ENCODE measurements at regions not wholly inside any gene's neighbourhood (a gene's known extent, or its start where the extent isn't known, plus 50 kb on each side); places are given as distances from the start of the nearest gene placed in this dataset.

DNA sequence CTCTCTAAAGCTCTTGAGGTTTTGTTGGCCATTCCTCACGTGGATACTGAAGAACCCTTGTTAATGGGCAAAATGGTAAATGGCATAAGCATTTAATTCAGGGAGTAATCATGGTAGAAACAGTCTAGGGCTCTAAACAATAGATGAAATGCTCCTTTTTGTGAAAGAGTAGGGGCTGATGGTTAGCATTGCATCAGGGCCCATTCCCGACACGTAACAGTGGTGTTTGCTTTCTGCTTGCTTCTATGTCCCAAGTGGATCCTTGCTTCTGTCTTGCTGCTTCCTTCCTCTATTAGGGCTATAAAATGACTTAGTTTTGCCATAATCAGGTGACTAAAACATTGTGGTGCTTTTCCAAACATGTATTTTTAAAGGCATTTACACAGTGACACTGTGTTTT is 230.9 kb upstream of the AFF2 start:
- Mint-ChIP-seq H3K9me3 (ENCODE audit: unreplicated experiment) (peaks cover 39% of the 10 kb centered on the region), H3K4me3 (ENCODE audit: unreplicated experiment) (no peak overlapping the region), H3K4me1 (ENCODE audit: unreplicated experiment) (no peaks in the 10 kb centered on the region), H3K27ac (ENCODE audit: unreplicated experiment) (no peak overlapping the region), H3K36me3 (ENCODE audit: unreplicated experiment) (no peaks in the 10 kb centered on the region), H3K27me3 (ENCODE audit: unreplicated experiment) (no peaks in the 10 kb centered on the region)
- TF ChIP-seq, protein P1, sequence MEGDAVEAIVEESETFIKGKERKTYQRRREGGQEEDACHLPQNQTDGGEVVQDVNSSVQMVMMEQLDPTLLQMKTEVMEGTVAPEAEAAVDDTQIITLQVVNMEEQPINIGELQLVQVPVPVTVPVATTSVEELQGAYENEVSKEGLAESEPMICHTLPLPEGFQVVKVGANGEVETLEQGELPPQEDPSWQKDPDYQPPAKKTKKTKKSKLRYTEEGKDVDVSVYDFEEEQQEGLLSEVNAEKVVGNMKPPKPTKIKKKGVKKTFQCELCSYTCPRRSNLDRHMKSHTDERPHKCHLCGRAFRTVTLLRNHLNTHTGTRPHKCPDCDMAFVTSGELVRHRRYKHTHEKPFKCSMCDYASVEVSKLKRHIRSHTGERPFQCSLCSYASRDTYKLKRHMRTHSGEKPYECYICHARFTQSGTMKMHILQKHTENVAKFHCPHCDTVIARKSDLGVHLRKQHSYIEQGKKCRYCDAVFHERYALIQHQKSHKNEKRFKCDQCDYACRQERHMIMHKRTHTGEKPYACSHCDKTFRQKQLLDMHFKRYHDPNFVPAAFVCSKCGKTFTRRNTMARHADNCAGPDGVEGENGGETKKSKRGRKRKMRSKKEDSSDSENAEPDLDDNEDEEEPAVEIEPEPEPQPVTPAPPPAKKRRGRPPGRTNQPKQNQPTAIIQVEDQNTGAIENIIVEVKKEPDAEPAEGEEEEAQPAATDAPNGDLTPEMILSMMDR (IDR thresholded peaks at IDR 0.05), result no peak
- no peak for DNase-seq (ENCODE audit: extremely low spot score, unreplicated experiment)

DNA sequence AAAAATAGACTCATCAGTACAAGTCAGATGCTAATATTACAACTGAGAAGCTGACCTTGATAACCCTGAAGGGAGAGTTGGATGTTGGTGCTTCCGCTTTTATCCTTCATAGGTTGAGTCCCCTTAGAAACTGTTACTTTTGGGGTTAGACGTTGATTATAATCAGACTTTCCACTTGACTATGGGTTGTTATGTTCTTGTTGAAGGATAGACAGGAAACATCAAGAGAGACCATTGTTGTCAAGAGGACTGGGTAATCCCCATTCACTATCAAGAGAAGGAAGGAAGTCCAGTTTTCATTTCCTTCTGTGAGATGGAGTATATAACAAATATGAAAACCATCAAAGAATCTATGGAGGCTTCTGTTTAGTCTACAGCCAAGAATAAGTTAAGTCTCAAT is 229.9 kb upstream of the AFF2 start:
- H3K27me3 Mint-ChIP-seq (ENCODE audit: unreplicated experiment), result no peaks in the 10 kb centered on the region
- TF ChIP-seq, protein P1 (IDR thresholded peaks at IDR 0.05), result no peak
- no peak for DNase-seq (ENCODE audit: extremely low spot score, unreplicated experiment)
- no peak overlapping the region for H3K27ac Mint-ChIP-seq (ENCODE audit: unreplicated experiment)
- no peak overlapping the region for H3K4me3 Mint-ChIP-seq (ENCODE audit: unreplicated experiment)
- peaks cover 43% of the 10 kb centered on the region for H3K9me3 Mint-ChIP-seq (ENCODE audit: unreplicated experiment)
- H3K36me3 Mint-ChIP-seq (ENCODE audit: unreplicated experiment), result no peaks in the 10 kb centered on the region
- H3K4me1 Mint-ChIP-seq (ENCODE audit: unreplicated experiment), result no peaks in the 10 kb centered on the region

DNA sequence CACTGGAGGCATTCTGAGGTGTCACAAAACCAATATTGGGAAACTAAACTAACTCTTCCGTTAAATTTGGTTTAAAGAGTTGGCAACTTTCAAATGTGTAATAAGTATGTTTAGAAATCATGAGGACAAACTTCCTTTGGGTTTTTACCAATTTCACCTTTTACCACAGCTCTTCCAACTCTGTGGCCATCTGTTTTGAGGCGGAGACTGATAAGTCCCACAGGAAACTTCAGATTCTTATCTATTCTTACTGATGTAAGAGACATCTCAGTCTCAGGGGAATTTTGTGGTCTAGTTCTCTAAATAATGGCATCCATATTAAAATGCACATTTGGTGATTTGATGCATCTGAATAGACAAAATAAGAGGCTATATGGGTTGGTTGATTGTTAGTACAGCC is 229.2 kb upstream of the AFF2 start:
- H3K36me3 Mint-ChIP-seq (ENCODE audit: unreplicated experiment), result no peaks in the 10 kb centered on the region
- TF ChIP-seq, protein P1 (IDR thresholded peaks at IDR 0.05), result no peak
- no peaks in the 10 kb centered on the region for H3K27me3 Mint-ChIP-seq (ENCODE audit: unreplicated experiment)
- H3K4me3 Mint-ChIP-seq (ENCODE audit: unreplicated experiment), result no peak overlapping the region
- no peak overlapping the region for H3K27ac Mint-ChIP-seq (ENCODE audit: unreplicated experiment)
- no peaks in the 10 kb centered on the region for H3K4me1 Mint-ChIP-seq (ENCODE audit: unreplicated experiment)
- DNase-seq (ENCODE audit: extremely low spot score, unreplicated experiment), result no peak
- peaks cover 41% of the 10 kb centered on the region for H3K9me3 Mint-ChIP-seq (ENCODE audit: unreplicated experiment)

DNA sequence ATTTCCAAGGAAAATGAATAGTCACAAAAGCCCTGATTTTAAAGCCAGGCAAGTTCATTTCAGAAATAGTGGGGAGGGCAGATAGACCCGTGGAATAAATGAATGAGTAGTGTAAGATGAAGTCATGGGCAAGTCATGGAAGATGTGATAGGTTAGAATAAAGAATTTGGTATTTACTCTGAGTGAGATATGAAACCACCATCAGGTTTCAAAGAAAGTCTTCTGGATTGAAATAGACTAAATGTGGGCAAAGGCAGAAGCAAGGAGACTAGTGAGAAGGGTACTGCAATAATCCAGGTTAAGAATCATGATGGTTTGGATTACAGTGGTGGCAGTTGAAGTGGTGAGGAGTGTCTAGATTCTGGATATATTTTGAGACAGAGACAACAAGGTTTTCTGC is 218.5 kb upstream of the AFF2 start:
- H3K36me3 Mint-ChIP-seq (ENCODE audit: unreplicated experiment), result no peaks in the 10 kb centered on the region
- peaks cover 39% of the 10 kb centered on the region for H3K9me3 Mint-ChIP-seq (ENCODE audit: unreplicated experiment)
- TF ChIP-seq, protein P1 (IDR thresholded peaks at IDR 0.05), result no peak
- H3K27ac Mint-ChIP-seq (ENCODE audit: unreplicated experiment), result no peak overlapping the region
- H3K27me3 Mint-ChIP-seq (ENCODE audit: unreplicated experiment), result no peaks in the 10 kb centered on the region
- H3K4me1 Mint-ChIP-seq (ENCODE audit: unreplicated experiment), result no peaks in the 10 kb centered on the region
- no peak overlapping the region for H3K4me3 Mint-ChIP-seq (ENCODE audit: unreplicated experiment)
- DNase-seq (ENCODE audit: extremely low spot score, unreplicated experiment), result no peak

DNA sequence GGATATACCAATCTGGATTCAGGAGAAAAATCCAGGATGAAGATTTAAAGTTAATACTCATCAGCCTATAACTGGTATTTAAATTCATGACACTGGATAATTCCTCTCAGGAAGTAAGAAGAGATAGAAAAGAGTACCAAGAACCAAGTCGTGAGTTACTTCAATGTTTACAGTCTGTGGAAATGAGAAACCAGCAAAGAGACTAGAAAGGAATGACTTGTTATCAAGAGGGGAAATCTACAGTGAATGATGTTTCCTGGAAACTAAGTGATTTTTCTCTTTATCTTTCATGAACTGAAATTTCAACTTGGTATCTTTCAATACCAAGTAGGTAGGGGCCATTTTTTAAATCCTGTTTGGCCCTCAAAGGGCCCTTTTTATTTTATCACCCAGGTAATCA is 217.9 kb upstream of the AFF2 start:
- DNase-seq (ENCODE audit: extremely low spot score, unreplicated experiment), result no peak
- TF ChIP-seq, protein P1 (IDR thresholded peaks at IDR 0.05), result no peak
- Mint-ChIP-seq H3K27me3 (ENCODE audit: unreplicated experiment) (no peaks in the 10 kb centered on the region), H3K4me3 (ENCODE audit: unreplicated experiment) (no peak overlapping the region), H3K27ac (ENCODE audit: unreplicated experiment) (no peak overlapping the region), H3K4me1 (ENCODE audit: unreplicated experiment) (no peaks in the 10 kb centered on the region), H3K9me3 (ENCODE audit: unreplicated experiment) (peaks cover 35% of the 10 kb centered on the region), H3K36me3 (ENCODE audit: unreplicated experiment) (no peaks in the 10 kb centered on the region)

Measured in osteocyte (in vitro differentiated cells).